Type B pancreatic cell (in vitro differentiated cells): ENCODE measurements at regions not wholly inside any gene's neighbourhood (a gene's known extent, or its start where the extent isn't known, plus 50 kb on each side); places are given as distances from the start of the nearest gene placed in this dataset.
"Not testable (repeated sequence)": the region's sequence is repeated elsewhere in the genome, so short reads cannot be mapped to it uniquely, and the experiment has no call there.

Source experiments
- DNase-seq: peaks from one replicate; pipeline ENCODE4 v3.0.0; 2021; ENCODE audit warnings: mixed read lengths; ENCODE audit not compliant: unreplicated experiment; ENCODE audit errors: extremely low spot score
- H3K27ac Mint-ChIP-seq: 2 replicates; pipeline ENCODE4 v1.8.0; 2021; ENCODE audit warnings: mild to moderate bottlenecking, mixed read lengths
- H3K27me3 Mint-ChIP-seq: 2 replicates; pipeline ENCODE4 v1.8.0; 2021; ENCODE audit warnings: mixed read lengths
- H3K36me3 Mint-ChIP-seq: 2 replicates; pipeline ENCODE4 v1.8.0; 2021; ENCODE audit warnings: mixed read lengths
- H3K4me1 Mint-ChIP-seq: one replicate; pipeline ENCODE4 v1.8.0; 2021; ENCODE audit warnings: mixed read lengths; ENCODE audit not compliant: unreplicated experiment
- H3K4me3 Mint-ChIP-seq: 2 replicates; pipeline ENCODE4 v1.8.0; 2021; ENCODE audit warnings: mild to moderate bottlenecking, mixed read lengths
- H3K9me3 Mint-ChIP-seq: 2 replicates; pipeline ENCODE4 v1.8.0; 2021; ENCODE audit warnings: mixed read lengths
- CTCF ChIP-seq: fragments of 200-600 bp; sonication (generic); conservative IDR thresholded peaks from 2 replicates; pipeline ENCODE4 v1.5.0; 2021; ENCODE audit warnings: antibody characterized with exemption, mild to moderate bottlenecking

GRCh38 chr3:8319935-8320634, 181.5 kb upstream of the LMCD1 start:
- Mint-ChIP-seq H3K4me3 (no peak overlapping the region), H3K27ac (no peak overlapping the region), H3K9me3 (peaks cover 4% of the 10 kb centered on the region), H3K27me3 (no peaks in the 10 kb centered on the region), H3K36me3 (no peaks in the 10 kb centered on the region), H3K4me1 (no peaks in the 10 kb centered on the region)
- no peak for DNase-seq
- no peak for TF ChIP-seq CTCF

GRCh38 chr3:8320711-8321458, 180.7 kb upstream of the LMCD1 start:
- Mint-ChIP-seq H3K27ac (no peak overlapping the region), H3K4me3 (no peak overlapping the region), H3K9me3 (peaks cover 5% of the 10 kb centered on the region), H3K27me3 (no peaks in the 10 kb centered on the region), H3K36me3 (no peaks in the 10 kb centered on the region), H3K4me1 (no peaks in the 10 kb centered on the region)
- DNase-seq, result no peak
- no peak for TF ChIP-seq CTCF

- Mint-ChIP-seq H3K4me3 (no peak overlapping the region), H3K27me3 (no peaks in the 10 kb centered on the region), H3K27ac (no peak overlapping the region), H3K9me3 (peaks cover 5% of the 10 kb centered on the region), H3K4me1 (peaks cover 11% of the 10 kb centered on the region), H3K36me3 (no peaks in the 10 kb centered on the region)
- no peak for DNase-seq
- peak; percentile 70 for TF ChIP-seq CTCF
Measured at GRCh38 chr3:8324747-8325146, 176.9 kb upstream of the LMCD1 start.

- DNase-seq, result no peak
- Mint-ChIP-seq H3K4me1 (peaks cover 11% of the 10 kb centered on the region), H3K4me3 (no peak overlapping the region), H3K27me3 (no peaks in the 10 kb centered on the region), H3K9me3 (peaks cover 5% of the 10 kb centered on the region), H3K36me3 (no peaks in the 10 kb centered on the region), H3K27ac (no peak overlapping the region)
- TF ChIP-seq CTCF, result no peak
Measured at GRCh38 chr3:8325306-8325705, 176.3 kb upstream of the LMCD1 start.

GRCh38 chr3:8325833-8326232, 175.8 kb upstream of the LMCD1 start:
- H3K9me3 Mint-ChIP-seq, H3K27ac Mint-ChIP-seq, H3K36me3 Mint-ChIP-seq, H3K27me3 Mint-ChIP-seq, DNase-seq, H3K4me3 Mint-ChIP-seq: not testable (repeated sequence)
- H3K4me1 Mint-ChIP-seq, result peaks cover 11% of the 10 kb centered on the region

- Mint-ChIP-seq H3K27me3 (no peaks in the 10 kb centered on the region), H3K4me3 (no peak overlapping the region), H3K9me3 (peaks cover 5% of the 10 kb centered on the region)
Measured at GRCh38 chr3:8327739-8328138, 173.9 kb upstream of the LMCD1 start.

More at GRCh38 chr3:8327739-8328138, 173.9 kb upstream of the LMCD1 start:
- no peak for DNase-seq
- Mint-ChIP-seq H3K36me3 (no peaks in the 10 kb centered on the region), H3K4me1 (peaks cover 11% of the 10 kb centered on the region), H3K27ac (no peak overlapping the region)
- no peak for TF ChIP-seq CTCF
